ENCODE measurements at regions not wholly inside any gene's neighbourhood (a gene's known extent, or its start where the extent isn't known, plus 50 kb on each side); places are given as distances from the start of the nearest gene placed in this dataset.

DNA sequence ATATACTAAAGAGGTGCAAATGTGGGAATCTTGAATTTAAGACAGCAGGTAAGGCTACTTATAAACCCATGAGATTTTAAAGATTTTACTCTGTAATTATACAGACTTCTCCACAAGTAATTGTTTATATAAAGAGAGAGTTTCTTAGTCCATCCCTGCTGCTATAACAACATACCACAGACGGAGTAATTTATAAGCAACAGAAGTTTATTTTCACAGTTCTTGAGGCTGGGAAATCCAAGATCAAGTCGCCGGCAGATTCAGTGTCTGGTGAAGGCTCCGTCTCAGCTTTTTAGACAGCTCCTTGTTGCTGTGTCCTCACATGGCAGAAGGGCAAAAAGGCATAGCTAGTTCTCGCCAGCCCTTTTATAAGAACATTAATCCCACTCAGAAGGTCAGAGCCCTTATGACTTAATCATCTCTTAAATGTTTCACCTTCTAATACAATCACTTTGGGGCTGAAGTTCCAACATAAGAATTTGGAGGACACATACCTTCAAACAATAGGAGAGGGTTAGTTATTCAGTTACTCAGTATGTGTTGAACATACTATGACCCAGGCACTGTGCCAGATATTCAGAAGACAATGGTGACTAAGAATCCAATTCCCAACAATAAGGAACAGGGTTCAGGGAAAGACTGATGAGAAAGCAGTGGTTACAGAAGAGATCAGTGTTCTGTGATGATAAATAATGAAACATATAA is 466.0 kb downstream of the RIT2 start:
- no peak for DNase-seq

DNA sequence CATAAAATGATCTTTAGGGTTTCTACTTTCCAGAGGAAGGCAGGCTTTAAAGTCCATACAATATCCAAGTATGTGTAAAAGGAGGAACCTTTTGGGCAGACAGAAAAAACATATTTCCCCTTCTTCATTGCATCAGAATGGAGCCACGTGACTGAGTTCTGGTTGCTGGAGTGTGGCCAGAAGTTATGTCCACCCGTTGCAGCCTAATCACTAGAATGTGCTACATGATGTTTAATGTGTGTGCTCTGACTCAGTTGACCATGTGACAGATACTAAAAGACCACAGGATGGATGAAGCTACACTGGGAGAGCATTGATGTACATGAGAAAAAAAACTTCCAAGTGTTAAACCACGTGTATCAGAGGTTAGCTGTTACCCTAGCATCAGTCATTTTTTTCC is 460.9 kb downstream of the RIT2 start:
- no peak for DNase-seq

DNA sequence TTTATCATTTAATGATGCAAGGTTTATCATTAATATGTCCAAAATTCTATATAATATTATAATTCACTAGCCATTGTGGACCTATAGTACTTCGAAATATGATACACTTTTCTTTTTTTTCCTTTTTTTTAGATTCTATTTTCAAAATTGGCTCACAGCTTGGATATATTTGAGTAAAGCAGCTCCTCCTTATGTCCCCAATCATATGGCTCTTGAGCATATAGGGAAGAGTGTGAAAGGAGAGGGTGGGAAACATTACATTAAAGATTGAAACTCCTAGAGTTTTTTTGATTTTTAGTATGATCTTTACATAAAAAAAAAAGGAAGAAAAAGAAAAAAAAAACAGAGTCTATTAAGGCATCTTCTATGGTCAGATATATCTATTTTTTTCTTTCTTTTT is 457.9 kb downstream of the RIT2 start:
- DNase-seq = no peak

DNA sequence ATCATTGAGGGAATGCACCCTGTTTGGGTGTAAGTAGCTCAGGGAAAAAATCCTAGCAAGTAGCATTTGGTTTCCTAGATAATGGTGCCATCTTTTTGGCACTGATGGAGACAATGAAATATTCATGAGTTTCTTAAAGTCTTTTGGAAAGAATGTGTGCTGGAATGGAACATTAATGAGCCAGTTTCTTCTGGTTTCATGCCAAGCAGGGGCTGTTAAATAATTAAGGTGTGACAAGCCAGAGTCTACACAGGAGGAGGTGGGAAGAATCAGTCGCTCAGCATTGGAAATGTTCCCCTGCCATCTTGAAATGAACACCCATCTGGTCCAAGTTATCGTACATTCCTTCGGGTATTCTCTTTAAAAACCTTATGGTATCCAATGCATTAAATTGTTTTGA is 457.3 kb downstream of the RIT2 start:
- no peak for DNase-seq

DNA sequence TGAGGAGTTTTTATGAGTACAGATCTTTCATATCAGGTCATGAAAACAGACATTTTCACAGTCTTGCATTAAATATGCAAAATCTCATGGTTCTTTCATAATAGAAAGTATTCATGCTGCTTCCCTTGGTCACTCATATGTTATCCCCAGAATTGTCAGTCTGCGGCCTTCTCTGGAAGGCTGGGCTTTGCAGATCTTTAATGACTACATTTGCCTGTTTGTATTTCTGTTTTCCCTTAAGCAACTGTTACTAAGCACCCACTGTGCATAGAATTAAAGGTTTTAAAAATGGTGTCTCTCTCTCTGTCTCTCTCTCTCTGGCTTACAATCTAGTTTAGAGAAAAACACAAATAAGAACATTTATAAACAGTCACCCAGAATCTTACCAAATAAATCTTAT is 456.3 kb downstream of the RIT2 start:
- DNase-seq = no peak

DNA sequence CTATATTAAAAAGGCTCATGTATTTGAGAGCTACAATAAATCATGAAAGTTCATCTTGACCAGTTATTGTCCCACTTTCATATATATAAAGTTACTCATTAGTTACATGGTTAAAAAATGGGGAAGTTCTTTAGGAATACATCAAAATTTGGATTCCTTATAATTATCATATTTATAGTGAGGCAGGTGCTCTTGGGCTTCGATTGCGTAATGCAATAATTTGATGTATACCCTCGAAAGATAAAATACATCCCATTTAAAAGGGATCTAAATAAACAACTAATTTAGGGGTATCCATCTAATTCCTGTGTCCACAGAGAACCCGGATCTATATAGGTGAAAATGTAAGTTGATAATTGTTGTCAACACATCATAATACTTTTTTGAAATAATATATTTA is 444.6 kb downstream of the RIT2 start:
- no peak for DNase-seq

DNA sequence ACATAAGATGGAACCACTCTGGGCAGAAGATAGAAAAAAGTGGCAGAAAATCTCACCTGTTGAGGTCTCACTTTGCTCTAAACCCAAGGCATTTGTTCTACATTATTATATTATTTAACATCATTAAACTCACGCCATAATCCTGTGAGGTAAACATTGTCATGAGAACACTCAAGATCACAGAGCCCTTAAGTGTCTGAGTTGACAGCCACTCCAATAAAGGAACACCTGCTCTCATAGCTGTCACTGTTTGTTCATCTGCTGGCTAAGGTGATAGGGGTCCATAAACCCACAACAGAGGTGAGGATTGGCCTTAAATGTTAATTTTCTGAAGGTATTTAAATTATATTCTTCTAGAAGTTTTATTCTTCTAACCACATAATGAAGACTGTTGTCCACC is 439.7 kb downstream of the RIT2 start:
- no peak for DNase-seq

DNA sequence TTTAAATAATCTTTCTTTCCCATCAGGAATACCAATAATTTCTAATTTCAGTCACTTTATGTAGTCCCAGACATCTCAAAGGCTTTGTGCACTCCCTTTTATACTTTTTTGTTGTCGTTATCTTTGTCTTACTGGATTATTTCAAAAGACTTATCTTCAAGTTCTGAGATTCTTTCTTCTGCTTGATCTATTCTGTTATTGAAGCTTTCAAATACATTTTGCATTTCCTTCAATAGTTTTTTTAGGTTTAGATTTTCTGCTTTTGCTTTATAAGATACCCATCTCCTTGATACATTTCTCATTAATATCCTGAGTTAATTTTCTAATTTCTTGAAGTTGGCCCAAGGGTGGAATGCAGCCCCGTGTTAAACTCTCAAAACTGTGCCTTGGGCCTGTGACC is 432.4 kb downstream of the RIT2 start:
- DNase-seq = no peak

DNA sequence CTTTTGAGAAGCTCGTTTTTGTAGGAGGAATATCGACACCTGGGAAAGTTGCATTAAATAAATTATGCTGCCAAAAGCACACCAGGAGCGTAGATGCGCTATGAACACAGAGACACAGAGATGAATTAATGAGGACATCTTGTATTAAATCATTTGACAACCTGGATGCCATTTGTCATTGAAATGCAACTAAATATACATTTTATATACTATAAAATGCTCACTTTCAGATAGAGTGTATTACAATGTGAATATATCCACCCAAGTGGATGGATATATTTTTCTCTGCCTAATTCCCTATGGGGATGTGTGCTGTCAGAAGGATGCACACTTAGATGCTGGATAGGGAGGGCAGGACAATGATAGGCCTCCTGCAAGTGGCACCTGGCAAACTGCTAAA is 426.2 kb downstream of the RIT2 start:
- no peak for DNase-seq
